Left cardiac atrium (tissue), 4 donors: ENCODE measurements at regions not wholly inside any gene's neighbourhood (a gene's known extent, or its start where the extent isn't known, plus 50 kb on each side); places are given as distances from the start of the nearest gene placed in this dataset.

Experiments used
- ATAC-seq, 2 donors: fragments of 200-7000 bp; cut with Tn5 transposase; one replicate each; pipeline ENCODE4 v1.9.1; 2020; ENCODE audit warnings: mild to moderate bottlenecking in 2 of 2, moderate library complexity in 2 of 2
- DNase-seq: peaks from one replicate; pipeline ENCODE4 v3.0.0-alpha.2; 2020
- intact Hi-C, 2 donors: fragments of 100-400 bp; cut with DNase I; formaldehyde crosslinking; loops; one replicate each; pipeline versions ENCODE4 v1.14.1 to v1.15.1; 2022 to 2023
- donor health status: DM: no; HTN: yes; CAD: no.
- donor health status: DM: no; HTN: yes; CAD: no; lungs with severe emphysema.
- donor health status: DM: yes; HTN: yes; CAD: no.
- donor health status: Dilated cardiomyopathy.

- intact Hi-C loops = no loop called here
- DNase-seq (no peak), ATAC-seq (no peak)
These were observed 146.5 kb downstream of the MRM1 start for GRCh38 chr17:36747861-36748260.

GRCh38 chr17:36748272-36748671 lies 146.9 kb downstream of the MRM1 start:
- ATAC-seq = no peak
- intact Hi-C loops = no loop called here
- no peak for DNase-seq

GRCh38 chr17:36749493-36749892 lies 148.1 kb downstream of the MRM1 start:
- ATAC-seq (no peak), DNase-seq (no peak)
- intact Hi-C loops = no loop called here

- intact Hi-C loops = no loop called here
- no peak for ATAC-seq
- no peak for DNase-seq
These were observed 149.0 kb downstream of the MRM1 start for GRCh38 chr17:36750316-36750885.

GRCh38 chr17:36752096-36752888 lies 150.9 kb downstream of the MRM1 start:
- no peak for ATAC-seq
- no peak for DNase-seq
- intact Hi-C loops = no loop called here

- ATAC-seq (no peak), DNase-seq (no peak)
- intact Hi-C loops = no loop called here
These were observed 154.2 kb downstream of the MRM1 start for GRCh38 chr17:36755586-36755985.

GRCh38 chr17:36756695-36757094 lies 155.3 kb downstream of the MRM1 start:
- no peak for ATAC-seq
- no peak for DNase-seq
- intact Hi-C loops = no loop called here

- ATAC-seq (no peak), DNase-seq (no peak)
- intact Hi-C loops = no loop called here
These were observed 159.0 kb downstream of the MRM1 start for GRCh38 chr17:36760425-36760824.

GRCh38 chr17:36761203-36761950 lies 160.0 kb downstream of the MRM1 start:
- intact Hi-C loops = no loop called here
- ATAC-seq (no peak), DNase-seq (no peak)

- intact Hi-C loops = no loop called here
- DNase-seq (no peak), ATAC-seq (no peak)
These were observed 164.2 kb downstream of the MRM1 start for GRCh38 chr17:36765436-36766043.

- DNase-seq (no peak), ATAC-seq (no peak)
- intact Hi-C loops = no loop called here
These were observed 167.0 kb downstream of the MRM1 start for GRCh38 chr17:36768394-36768793.

GRCh38 chr17:36773039-36773438 lies 164.2 kb upstream of the LHX1 start:
- DNase-seq (no peak), ATAC-seq (no peak)
- intact Hi-C loops = no loop called here

- intact Hi-C loops = no loop called here
- DNase-seq (no peak), ATAC-seq (no peak)
These were observed 160.2 kb upstream of the LHX1 start for GRCh38 chr17:36777118-36777517.

- DNase-seq (no peak), ATAC-seq (no peak)
- intact Hi-C loops = no loop called here
These were observed 158.8 kb upstream of the LHX1 start for GRCh38 chr17:36778448-36778847.

GRCh38 chr17:36779550-36779949 lies 157.7 kb upstream of the LHX1 start:
- intact Hi-C loops = no loop called here
- ATAC-seq (no peak), DNase-seq (no peak)

GRCh38 chr17:36784633-36785032 lies 152.6 kb upstream of the LHX1 start:
- ATAC-seq (no peak), DNase-seq (no peak)
- intact Hi-C loops = no loop called here

- intact Hi-C loops = no loop called here
- ATAC-seq (no peak), DNase-seq (no peak)
These were observed 150.4 kb upstream of the LHX1 start for GRCh38 chr17:36786867-36787266.

GRCh38 chr17:36791150-36791941 lies 145.9 kb upstream of the LHX1 start:
- DNase-seq = no peak
- no peak for ATAC-seq
- intact Hi-C loops = no loop called here

- no peak for ATAC-seq
- intact Hi-C loops = no loop called here
These were observed 145.3 kb upstream of the LHX1 start for GRCh38 chr17:36791942-36792475.

More at GRCh38 chr17:36791942-36792475, 145.3 kb upstream of the LHX1 start:
- DNase-seq = no peak
